ENCODE measurements at regions not wholly inside any gene's neighbourhood (a gene's known extent, or its start where the extent isn't known, plus 50 kb on each side); places are given as distances from the start of the nearest gene placed in this dataset.
"Not testable (repeated sequence)": the region's sequence is repeated elsewhere in the genome, so short reads cannot be mapped to it uniquely, and the experiment has no call there.

DNA sequence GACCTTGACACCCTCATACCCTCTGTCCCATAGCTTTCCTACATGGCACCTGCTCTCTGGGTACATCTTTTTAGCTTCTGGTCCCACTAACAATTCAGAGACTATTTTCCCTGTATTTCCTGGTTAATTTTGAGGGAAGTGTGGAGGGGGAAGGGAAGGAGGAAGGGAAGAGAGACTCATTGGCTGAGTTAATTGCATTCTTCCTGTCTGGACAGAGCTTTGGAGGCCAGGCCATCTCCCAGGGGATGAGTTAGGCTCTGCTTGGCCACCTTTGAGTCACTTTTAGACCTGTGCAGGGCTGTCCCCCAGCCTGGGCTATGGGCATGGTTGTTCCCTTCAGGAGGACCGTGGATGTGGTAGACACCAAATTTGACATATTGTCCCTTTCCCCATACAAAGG is 167.9 kb upstream of the PGRMC2 start:
- Histone ChIP-seq H3K4me3 (ENCODE audit: low read length) (no peak overlapping the region), H3K36me3 (ENCODE audit: control insufficient read depth, insufficient read depth, low read length) (no peaks in the 10 kb centered on the region), H3K9ac (ENCODE audit: low read length) (no peak overlapping the region), H3K27me3 (ENCODE audit: control insufficient read depth, insufficient read depth, low read length) (no peaks in the 10 kb centered on the region), H3K9me3 (ENCODE audit: control insufficient read depth, low read length) (no peaks in the 10 kb centered on the region), H3K4me1 (ENCODE audit: control insufficient read depth, insufficient read depth, low read length) (no peaks in the 10 kb centered on the region)

GRCh38 chr4:128454881-128455280 is 167.3 kb upstream of the PGRMC2 start:
- Histone ChIP-seq H3K27me3 (ENCODE audit: control insufficient read depth, insufficient read depth, low read length) (no peaks in the 10 kb centered on the region), H3K4me3 (ENCODE audit: low read length) (no peak overlapping the region), H3K36me3 (ENCODE audit: control insufficient read depth, insufficient read depth, low read length) (no peaks in the 10 kb centered on the region), H3K9ac (ENCODE audit: low read length) (no peak overlapping the region), H3K9me3 (ENCODE audit: control insufficient read depth, low read length) (no peaks in the 10 kb centered on the region), H3K4me1 (ENCODE audit: control insufficient read depth, insufficient read depth, low read length) (no peaks in the 10 kb centered on the region)

DNA sequence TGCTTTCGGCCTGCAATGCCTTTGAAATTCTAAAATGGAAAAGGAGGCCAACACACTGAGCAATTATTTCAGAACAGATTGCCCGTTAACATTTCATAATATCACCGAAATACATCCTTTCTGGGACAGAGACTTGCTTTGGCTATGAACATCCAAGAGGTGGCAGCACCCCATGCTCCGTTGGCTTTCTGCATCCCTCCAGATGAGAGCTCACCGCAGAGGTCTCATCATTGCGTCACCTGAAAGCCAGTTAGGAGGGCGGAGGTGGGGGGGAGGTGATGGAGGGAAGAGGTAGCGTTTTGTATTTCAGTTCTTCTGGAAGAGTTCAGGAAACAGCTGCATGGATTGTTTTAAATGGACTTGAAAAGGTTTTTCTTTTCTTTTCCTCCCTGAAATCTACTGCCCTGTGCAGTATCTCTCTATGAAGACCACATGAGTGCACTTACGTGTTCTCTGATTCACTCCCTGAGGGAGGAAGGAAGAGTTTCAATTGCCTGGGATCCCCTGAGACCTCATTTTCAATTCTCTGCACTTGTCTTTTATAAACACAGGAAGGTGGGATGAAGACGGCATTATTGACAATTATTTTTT is 166.8 kb upstream of the PGRMC2 start:
- no peak overlapping the region for H3K4me3 ChIP-seq (ENCODE audit: low read length)
- no peak overlapping the region for H3K9ac ChIP-seq (ENCODE audit: low read length)
- no peaks in the 10 kb centered on the region for H3K27me3 ChIP-seq (ENCODE audit: control insufficient read depth, insufficient read depth, low read length)
- H3K9me3 ChIP-seq (ENCODE audit: control insufficient read depth, low read length) = no peaks in the 10 kb centered on the region
- H3K4me1 ChIP-seq (ENCODE audit: control insufficient read depth, insufficient read depth, low read length) = no peaks in the 10 kb centered on the region
- no peaks in the 10 kb centered on the region for H3K36me3 ChIP-seq (ENCODE audit: control insufficient read depth, insufficient read depth, low read length)

- H3K9me3 ChIP-seq (ENCODE audit: control insufficient read depth, low read length) = no peaks in the 10 kb centered on the region
- H3K9ac ChIP-seq (ENCODE audit: low read length) = no peak overlapping the region
- H3K4me3 ChIP-seq (ENCODE audit: low read length) = no peak overlapping the region
- no peaks in the 10 kb centered on the region for H3K4me1 ChIP-seq (ENCODE audit: control insufficient read depth, insufficient read depth, low read length)
- H3K36me3 ChIP-seq (ENCODE audit: control insufficient read depth, insufficient read depth, low read length) = no peaks in the 10 kb centered on the region
- H3K27me3 ChIP-seq (ENCODE audit: control insufficient read depth, insufficient read depth, low read length) = no peaks in the 10 kb centered on the region
Measured at GRCh38 chr4:128452415-128452814, 164.8 kb upstream of the PGRMC2 start.

DNA sequence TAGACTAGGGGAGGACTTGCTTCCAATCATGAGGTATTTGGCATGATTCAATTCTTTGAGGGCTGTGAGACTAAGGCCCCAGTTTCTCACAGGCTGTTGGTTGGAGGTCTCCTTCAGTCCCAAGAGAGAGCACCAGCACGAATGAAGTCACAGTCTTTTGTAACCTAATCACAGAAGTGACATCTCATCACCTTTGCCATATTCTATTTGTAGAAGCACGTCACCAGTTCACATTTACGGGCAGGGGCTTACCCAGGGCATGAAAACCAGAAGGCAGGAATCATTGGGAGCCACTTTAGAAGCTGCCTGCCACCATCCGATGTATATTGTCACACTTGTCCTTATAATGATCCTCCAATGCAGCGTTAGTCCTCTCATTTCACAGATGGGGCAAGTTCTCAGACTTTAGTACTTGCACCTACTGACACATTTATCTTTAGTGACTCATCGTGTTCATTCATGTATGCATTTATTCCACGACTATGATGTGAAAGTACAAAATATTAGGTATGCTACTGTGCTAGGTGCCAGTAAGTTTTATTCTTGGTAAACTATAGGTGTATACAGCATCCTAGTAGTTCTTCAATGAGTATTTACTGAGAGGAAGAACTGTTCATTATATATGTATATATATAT is 163.8 kb upstream of the PGRMC2 start:
- H3K36me3 ChIP-seq (ENCODE audit: control insufficient read depth, insufficient read depth, low read length) = no peaks in the 10 kb centered on the region
- H3K9ac ChIP-seq (ENCODE audit: low read length) = no peak overlapping the region
- H3K9me3 ChIP-seq (ENCODE audit: control insufficient read depth, low read length) = no peaks in the 10 kb centered on the region
- H3K27me3 ChIP-seq (ENCODE audit: control insufficient read depth, insufficient read depth, low read length) = no peaks in the 10 kb centered on the region
- H3K4me1 ChIP-seq (ENCODE audit: control insufficient read depth, insufficient read depth, low read length) = no peaks in the 10 kb centered on the region
- H3K4me3 ChIP-seq (ENCODE audit: low read length) = no peak overlapping the region

- no peaks in the 10 kb centered on the region for H3K27me3 ChIP-seq (ENCODE audit: control insufficient read depth, insufficient read depth, low read length)
- no peak overlapping the region for H3K9ac ChIP-seq (ENCODE audit: low read length)
- no peaks in the 10 kb centered on the region for H3K4me1 ChIP-seq (ENCODE audit: control insufficient read depth, insufficient read depth, low read length)
- H3K36me3 ChIP-seq (ENCODE audit: control insufficient read depth, insufficient read depth, low read length) = no peaks in the 10 kb centered on the region
- H3K4me3 ChIP-seq (ENCODE audit: low read length) = no peak overlapping the region
- no peaks in the 10 kb centered on the region for H3K9me3 ChIP-seq (ENCODE audit: control insufficient read depth, low read length)
Measured at GRCh38 chr4:128450326-128451120, 162.9 kb upstream of the PGRMC2 start.

DNA sequence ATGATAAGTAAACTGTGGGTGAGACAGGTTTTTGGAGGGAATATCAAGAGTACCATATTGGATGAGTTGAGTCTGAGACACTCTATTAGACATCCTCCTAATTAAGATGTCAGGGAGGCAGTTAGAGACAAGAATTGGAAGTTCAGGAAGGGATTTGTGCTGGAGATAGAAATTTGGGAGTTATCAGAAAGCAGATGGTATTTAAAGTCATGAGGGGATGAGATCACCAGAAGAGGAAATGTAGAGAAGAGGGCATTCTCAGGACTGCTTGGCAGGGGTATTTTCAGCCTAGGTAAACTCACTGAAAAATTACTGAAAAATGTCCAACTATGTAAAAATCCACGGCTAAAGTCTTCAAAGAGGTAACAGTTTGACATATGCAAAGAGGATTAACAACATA is 161.6 kb upstream of the PGRMC2 start:
- Histone ChIP-seq H3K36me3 (ENCODE audit: control insufficient read depth, insufficient read depth, low read length) (no peaks in the 10 kb centered on the region), H3K9me3 (ENCODE audit: control insufficient read depth, low read length) (no peaks in the 10 kb centered on the region), H3K4me1 (ENCODE audit: control insufficient read depth, insufficient read depth, low read length) (no peaks in the 10 kb centered on the region), H3K27me3 (ENCODE audit: control insufficient read depth, insufficient read depth, low read length) (no peaks in the 10 kb centered on the region), H3K4me3 (ENCODE audit: low read length) (no peak overlapping the region), H3K9ac (ENCODE audit: low read length) (no peak overlapping the region)

DNA sequence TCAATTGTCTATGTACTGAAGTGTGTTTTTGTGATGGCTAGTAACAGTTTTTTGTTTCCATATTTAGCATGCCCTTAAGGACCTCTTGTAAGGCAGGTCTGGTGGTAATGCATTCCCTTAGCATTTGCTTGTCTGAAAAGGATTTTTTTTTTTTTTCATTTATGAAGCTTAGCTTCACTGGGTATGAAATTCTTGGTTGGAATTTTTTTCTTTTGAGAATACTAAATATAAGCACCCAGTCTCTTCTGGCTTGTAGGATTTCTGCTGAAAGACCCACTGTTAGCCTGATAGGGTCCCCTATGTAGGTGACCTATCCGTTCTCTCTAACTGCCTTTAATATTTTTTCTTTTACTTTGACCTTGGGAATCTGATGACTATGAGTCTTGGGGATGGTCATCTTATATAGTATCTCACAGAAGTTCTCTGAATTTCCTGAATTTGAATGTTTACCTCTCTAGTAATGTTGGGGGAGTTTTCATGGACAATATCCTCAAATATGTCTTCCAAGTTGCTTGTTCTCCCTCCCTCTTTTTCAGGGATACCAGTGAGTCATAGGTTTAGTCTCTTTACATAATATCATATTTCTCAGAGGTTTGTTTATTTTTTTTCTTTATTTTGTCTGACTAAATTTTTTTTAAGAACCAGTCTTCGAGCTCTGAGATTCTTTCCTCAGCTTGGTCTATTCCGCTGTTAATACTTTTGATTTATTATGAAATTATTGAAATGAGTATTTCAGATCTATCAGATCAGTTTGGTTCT is 157.1 kb upstream of the PGRMC2 start:
- Histone ChIP-seq H3K9ac (ENCODE audit: low read length) (no peak overlapping the region), H3K4me3 (ENCODE audit: low read length) (no peak overlapping the region), H3K27me3 (ENCODE audit: control insufficient read depth, insufficient read depth, low read length) (no peaks in the 10 kb centered on the region), H3K9me3 (ENCODE audit: control insufficient read depth, low read length) (no peaks in the 10 kb centered on the region), H3K4me1 (ENCODE audit: control insufficient read depth, insufficient read depth, low read length) (no peaks in the 10 kb centered on the region), H3K36me3 (ENCODE audit: control insufficient read depth, insufficient read depth, low read length) (no peaks in the 10 kb centered on the region)

GRCh38 chr4:128440923-128441322 is 153.3 kb upstream of the PGRMC2 start:
- no peaks in the 10 kb centered on the region for H3K4me1 ChIP-seq (ENCODE audit: control insufficient read depth, insufficient read depth, low read length)
- no peak overlapping the region for H3K4me3 ChIP-seq (ENCODE audit: low read length)
- no peaks in the 10 kb centered on the region for H3K9me3 ChIP-seq (ENCODE audit: control insufficient read depth, low read length)
- H3K27me3 ChIP-seq (ENCODE audit: control insufficient read depth, insufficient read depth, low read length) = no peaks in the 10 kb centered on the region
- H3K36me3 ChIP-seq (ENCODE audit: control insufficient read depth, insufficient read depth, low read length) = no peaks in the 10 kb centered on the region
- H3K9ac ChIP-seq (ENCODE audit: low read length) = no peak overlapping the region

DNA sequence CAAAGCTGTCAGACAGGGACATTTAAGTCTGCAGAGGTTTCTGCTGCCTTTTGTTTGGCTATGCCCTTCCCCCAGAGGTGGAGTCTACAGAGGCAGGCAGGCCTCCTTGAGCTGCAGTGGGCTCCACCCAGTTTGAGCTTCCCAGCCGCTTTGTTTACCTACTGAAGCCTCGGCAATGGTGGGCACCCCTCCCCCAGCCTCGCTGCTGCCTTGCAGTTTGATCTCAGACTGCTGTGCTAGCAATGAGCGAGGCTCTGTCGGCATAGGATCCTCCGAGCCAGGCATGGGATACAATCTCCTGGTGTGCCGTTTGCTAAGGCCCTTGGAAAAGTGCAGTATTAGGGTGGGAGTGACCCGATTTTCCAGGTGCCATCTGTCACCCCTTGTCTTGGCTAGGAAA is 149.4 kb upstream of the PGRMC2 start:
- not testable (repeated sequence) for H3K36me3 ChIP-seq (ENCODE audit: control insufficient read depth, insufficient read depth, low read length); H3K9ac ChIP-seq (ENCODE audit: low read length); H3K9me3 ChIP-seq (ENCODE audit: control insufficient read depth, low read length); H3K27me3 ChIP-seq (ENCODE audit: control insufficient read depth, insufficient read depth, low read length); H3K4me3 ChIP-seq (ENCODE audit: low read length); H3K4me1 ChIP-seq (ENCODE audit: control insufficient read depth, insufficient read depth, low read length)

DNA sequence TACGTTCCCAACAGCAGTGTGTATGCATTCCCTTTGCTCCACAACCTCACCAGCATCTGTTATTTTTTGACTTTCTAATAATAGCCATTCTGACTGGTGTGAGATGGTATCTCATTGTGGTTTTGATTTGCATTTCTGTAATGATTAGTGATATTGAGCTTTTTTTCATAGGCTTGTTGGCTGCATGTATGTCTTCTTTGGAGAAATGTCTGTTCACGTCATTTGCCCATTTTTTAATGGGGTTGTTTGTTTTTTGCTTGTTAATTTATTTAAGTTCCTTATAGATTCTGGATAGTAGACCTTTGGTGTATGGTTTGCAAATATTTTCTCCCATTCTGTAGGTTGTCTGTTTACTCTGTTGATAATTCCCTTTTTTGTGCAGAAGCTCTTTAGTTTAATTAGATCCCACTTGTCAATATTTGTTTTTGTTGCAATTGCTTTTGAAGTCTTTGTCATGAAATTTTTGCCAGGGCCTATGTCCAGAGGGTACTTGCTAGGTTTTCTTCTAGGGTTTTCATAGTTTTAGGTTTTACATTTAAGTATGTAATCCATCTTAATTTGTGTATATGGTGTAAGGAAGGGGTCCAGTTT is 141.5 kb upstream of the PGRMC2 start:
- not testable (repeated sequence) for H3K9me3 ChIP-seq (ENCODE audit: control insufficient read depth, low read length); H3K4me3 ChIP-seq (ENCODE audit: low read length); H3K9ac ChIP-seq (ENCODE audit: low read length); H3K27me3 ChIP-seq (ENCODE audit: control insufficient read depth, insufficient read depth, low read length); H3K36me3 ChIP-seq (ENCODE audit: control insufficient read depth, insufficient read depth, low read length); H3K4me1 ChIP-seq (ENCODE audit: control insufficient read depth, insufficient read depth, low read length)

- H3K27me3 ChIP-seq (ENCODE audit: control insufficient read depth, insufficient read depth, low read length) = no peaks in the 10 kb centered on the region
- no peak overlapping the region for H3K4me3 ChIP-seq (ENCODE audit: low read length)
- no peaks in the 10 kb centered on the region for H3K36me3 ChIP-seq (ENCODE audit: control insufficient read depth, insufficient read depth, low read length)
- peaks cover 5% of the 10 kb centered on the region for H3K4me1 ChIP-seq (ENCODE audit: control insufficient read depth, insufficient read depth, low read length)
- no peak overlapping the region for H3K9ac ChIP-seq (ENCODE audit: low read length)
- no peaks in the 10 kb centered on the region for H3K9me3 ChIP-seq (ENCODE audit: control insufficient read depth, low read length)
Measured at GRCh38 chr4:128428397-128428796, 140.8 kb upstream of the PGRMC2 start.
